ENCODE measurements at regions not wholly inside any gene's neighbourhood (a gene's known extent, or its start where the extent isn't known, plus 50 kb on each side); places are given as distances from the start of the nearest gene placed in this dataset.

DNA sequence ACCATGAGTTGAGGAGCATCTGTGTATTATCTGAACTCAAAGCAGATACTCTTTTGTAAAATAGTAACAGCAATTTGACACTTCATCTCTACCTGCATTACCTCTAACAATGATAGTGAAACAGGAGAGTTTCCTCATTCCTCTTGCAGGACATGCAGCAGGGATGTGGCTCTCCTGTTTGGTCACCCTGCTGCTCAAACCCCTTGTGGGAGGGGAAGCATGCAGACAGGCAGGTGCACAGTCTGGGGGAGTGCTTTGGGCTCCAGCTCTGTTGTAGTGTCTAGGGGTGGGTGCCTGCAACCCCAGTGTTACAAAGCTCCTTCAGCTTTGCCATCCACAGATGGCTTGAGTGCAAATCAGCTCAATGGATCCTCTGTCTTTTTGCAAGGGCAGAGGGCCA, 827.6 kb downstream of the DACH1 start:
- TF ChIP-seq, protein P1, sequence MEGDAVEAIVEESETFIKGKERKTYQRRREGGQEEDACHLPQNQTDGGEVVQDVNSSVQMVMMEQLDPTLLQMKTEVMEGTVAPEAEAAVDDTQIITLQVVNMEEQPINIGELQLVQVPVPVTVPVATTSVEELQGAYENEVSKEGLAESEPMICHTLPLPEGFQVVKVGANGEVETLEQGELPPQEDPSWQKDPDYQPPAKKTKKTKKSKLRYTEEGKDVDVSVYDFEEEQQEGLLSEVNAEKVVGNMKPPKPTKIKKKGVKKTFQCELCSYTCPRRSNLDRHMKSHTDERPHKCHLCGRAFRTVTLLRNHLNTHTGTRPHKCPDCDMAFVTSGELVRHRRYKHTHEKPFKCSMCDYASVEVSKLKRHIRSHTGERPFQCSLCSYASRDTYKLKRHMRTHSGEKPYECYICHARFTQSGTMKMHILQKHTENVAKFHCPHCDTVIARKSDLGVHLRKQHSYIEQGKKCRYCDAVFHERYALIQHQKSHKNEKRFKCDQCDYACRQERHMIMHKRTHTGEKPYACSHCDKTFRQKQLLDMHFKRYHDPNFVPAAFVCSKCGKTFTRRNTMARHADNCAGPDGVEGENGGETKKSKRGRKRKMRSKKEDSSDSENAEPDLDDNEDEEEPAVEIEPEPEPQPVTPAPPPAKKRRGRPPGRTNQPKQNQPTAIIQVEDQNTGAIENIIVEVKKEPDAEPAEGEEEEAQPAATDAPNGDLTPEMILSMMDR (IDR thresholded peaks at IDR 0.05; ENCODE audit: poor library complexity, severe bottlenecking) = no peak
- TF ChIP-seq EZH2 (IDR thresholded peaks at IDR 0.05; ENCODE audit: borderline replicate concordance, insufficient read depth, low read length, poor library complexity, severe bottlenecking) = no peak

Data from neural cell (in vitro differentiated cells).